ENCODE measurements at regions not wholly inside any gene's neighbourhood (a gene's known extent, or its start where the extent isn't known, plus 50 kb on each side); places are given as distances from the start of the nearest gene placed in this dataset.
"Not testable (repeated sequence)": the region's sequence is repeated elsewhere in the genome, so short reads cannot be mapped to it uniquely, and the experiment has no call there.

- no peak for DNase-seq
Measured at GRCh38 chr20:6407163-6407562, 284.3 kb upstream of the FERMT1 start.

- DNase-seq, result no peak
Measured at GRCh38 chr20:6401893-6402557, 279.2 kb upstream of the FERMT1 start.

- no peak for DNase-seq
Measured at GRCh38 chr20:6397115-6397514, 274.3 kb upstream of the FERMT1 start.

GRCh38 chr20:6395695-6396094 is 272.9 kb upstream of the FERMT1 start:
- no peak for DNase-seq

- DNase-seq, result no peak
Measured at GRCh38 chr20:6388671-6389197, 265.9 kb upstream of the FERMT1 start.

- no peak for DNase-seq
Measured at GRCh38 chr20:6384956-6385486, 262.2 kb upstream of the FERMT1 start.

- DNase-seq, result no peak
Measured at GRCh38 chr20:6384380-6384779, 261.6 kb upstream of the FERMT1 start.

- no peak for DNase-seq
Measured at GRCh38 chr20:6381887-6382286, 259.1 kb upstream of the FERMT1 start.

- no peak for DNase-seq
Measured at GRCh38 chr20:6362245-6362644, 239.4 kb upstream of the FERMT1 start.

GRCh38 chr20:6360766-6361165 is 237.9 kb upstream of the FERMT1 start:
- no peak for DNase-seq

- no peak for DNase-seq
Measured at GRCh38 chr20:6355754-6356451, 233.1 kb upstream of the FERMT1 start.

- no peak for DNase-seq
Measured at GRCh38 chr20:6348908-6349307, 226.1 kb upstream of the FERMT1 start.

- no peak for DNase-seq
Measured at GRCh38 chr20:6347916-6348315, 225.1 kb upstream of the FERMT1 start.

GRCh38 chr20:6341491-6341890 is 218.7 kb upstream of the FERMT1 start:
- DNase-seq, result no peak

- peak; percentile 63 for DNase-seq
Measured at GRCh38 chr20:6339176-6339575, 216.3 kb upstream of the FERMT1 start.

- no peak for DNase-seq
Measured at GRCh38 chr20:6333110-6333509, 210.3 kb upstream of the FERMT1 start.

- DNase-seq, result not testable (repeated sequence)
Measured at GRCh38 chr20:6321235-6321634, 198.4 kb upstream of the FERMT1 start.

GRCh38 chr20:6311841-6312655 is 189.2 kb upstream of the FERMT1 start:
- DNase-seq, result no peak

- no peak for DNase-seq
Measured at GRCh38 chr20:6311097-6311496, 188.3 kb upstream of the FERMT1 start.

- no peak for DNase-seq
Measured at GRCh38 chr20:6305536-6305935, 182.7 kb upstream of the FERMT1 start.

- DNase-seq, result no peak
Measured at GRCh38 chr20:6302041-6302440, 179.2 kb upstream of the FERMT1 start.

GRCh38 chr20:6299456-6299855 is 176.6 kb upstream of the FERMT1 start:
- DNase-seq, result no peak

- no peak for DNase-seq
Measured at GRCh38 chr20:6298049-6298448, 175.2 kb upstream of the FERMT1 start.
